Ishikawa (cell line): ENCODE measurements at regions not wholly inside any gene's neighbourhood (a gene's known extent, or its start where the extent isn't known, plus 50 kb on each side); places are given as distances from the start of the nearest gene placed in this dataset.

Experiments used
- CEBPB ChIP-seq: IDR thresholded peaks from 2 replicates; pipeline ENCODE4 v1.6.1; 2012
- CREB1 ChIP-seq: IDR thresholded peaks from 2 replicates; pipeline ENCODE4 v1.6.1; 2012; ENCODE audit warnings: low read depth
- EGR1 ChIP-seq: IDR thresholded peaks from 2 replicates; pipeline ENCODE4 v1.6.1; 2012
- EP300 ChIP-seq: IDR thresholded peaks from 2 replicates; pipeline ENCODE4 v1.6.1; 2012; ENCODE audit warnings: borderline replicate concordance
- FOXM1 ChIP-seq: IDR thresholded peaks from 2 replicates; pipeline ENCODE4 v1.6.1; 2012; ENCODE audit warnings: low read depth, borderline replicate concordance
- MAX ChIP-seq: IDR thresholded peaks from 2 replicates; pipeline ENCODE4 v1.6.1; 2012
- NFIC ChIP-seq: IDR thresholded peaks from 2 replicates; pipeline ENCODE4 v1.6.1; 2012
- RAD21 ChIP-seq: IDR thresholded peaks from 2 replicates; pipeline ENCODE4 v1.6.1; 2012; ENCODE audit warnings: low read depth
- TAF1 ChIP-seq: IDR thresholded peaks from 2 replicates; pipeline ENCODE4 v1.6.1; 2012; ENCODE audit warnings: low read depth, mild to moderate bottlenecking
- TCF12 ChIP-seq: IDR thresholded peaks from 2 replicates; pipeline ENCODE4 v1.6.1; 2012; ENCODE audit warnings: low read depth
- TEAD4 ChIP-seq: IDR thresholded peaks from 2 replicates; pipeline ENCODE4 v1.6.1; 2012
- USF1 ChIP-seq: IDR thresholded peaks from 2 replicates; pipeline ENCODE4 v1.6.1; 2012
- YY1 ChIP-seq: IDR thresholded peaks from 2 replicates; pipeline ENCODE4 v1.6.1; 2012; ENCODE audit warnings: low read depth
- ZBTB7A ChIP-seq: IDR thresholded peaks from 2 replicates; pipeline ENCODE4 v1.6.1; 2012; ENCODE audit warnings: low read depth
- TF ChIP-seq, protein P1 (sequence below): IDR thresholded peaks from 2 replicates; pipeline ENCODE4 v1.6.1; 2012; ENCODE audit warnings: low read depth, mild to moderate bottlenecking

GRCh38 chr2:381941-382727, 94.2 kb upstream of the ALKAL2 start:
- no peak for TF ChIP-seq CREB1
- no peak for TF ChIP-seq EGR1
- TF ChIP-seq, protein P1, sequence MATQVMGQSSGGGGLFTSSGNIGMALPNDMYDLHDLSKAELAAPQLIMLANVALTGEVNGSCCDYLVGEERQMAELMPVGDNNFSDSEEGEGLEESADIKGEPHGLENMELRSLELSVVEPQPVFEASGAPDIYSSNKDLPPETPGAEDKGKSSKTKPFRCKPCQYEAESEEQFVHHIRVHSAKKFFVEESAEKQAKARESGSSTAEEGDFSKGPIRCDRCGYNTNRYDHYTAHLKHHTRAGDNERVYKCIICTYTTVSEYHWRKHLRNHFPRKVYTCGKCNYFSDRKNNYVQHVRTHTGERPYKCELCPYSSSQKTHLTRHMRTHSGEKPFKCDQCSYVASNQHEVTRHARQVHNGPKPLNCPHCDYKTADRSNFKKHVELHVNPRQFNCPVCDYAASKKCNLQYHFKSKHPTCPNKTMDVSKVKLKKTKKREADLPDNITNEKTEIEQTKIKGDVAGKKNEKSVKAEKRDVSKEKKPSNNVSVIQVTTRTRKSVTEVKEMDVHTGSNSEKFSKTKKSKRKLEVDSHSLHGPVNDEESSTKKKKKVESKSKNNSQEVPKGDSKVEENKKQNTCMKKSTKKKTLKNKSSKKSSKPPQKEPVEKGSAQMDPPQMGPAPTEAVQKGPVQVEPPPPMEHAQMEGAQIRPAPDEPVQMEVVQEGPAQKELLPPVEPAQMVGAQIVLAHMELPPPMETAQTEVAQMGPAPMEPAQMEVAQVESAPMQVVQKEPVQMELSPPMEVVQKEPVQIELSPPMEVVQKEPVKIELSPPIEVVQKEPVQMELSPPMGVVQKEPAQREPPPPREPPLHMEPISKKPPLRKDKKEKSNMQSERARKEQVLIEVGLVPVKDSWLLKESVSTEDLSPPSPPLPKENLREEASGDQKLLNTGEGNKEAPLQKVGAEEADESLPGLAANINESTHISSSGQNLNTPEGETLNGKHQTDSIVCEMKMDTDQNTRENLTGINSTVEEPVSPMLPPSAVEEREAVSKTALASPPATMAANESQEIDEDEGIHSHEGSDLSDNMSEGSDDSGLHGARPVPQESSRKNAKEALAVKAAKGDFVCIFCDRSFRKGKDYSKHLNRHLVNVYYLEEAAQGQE: no peak
- no peak for TF ChIP-seq TEAD4
- no peak for TF ChIP-seq YY1
- no peak for TF ChIP-seq RAD21
- no peak for TF ChIP-seq TCF12
- TF ChIP-seq NFIC: no peak
- TF ChIP-seq EP300: no peak
- TF ChIP-seq TAF1: no peak
- TF ChIP-seq FOXM1: no peak
- no peak for TF ChIP-seq USF1

DNA sequence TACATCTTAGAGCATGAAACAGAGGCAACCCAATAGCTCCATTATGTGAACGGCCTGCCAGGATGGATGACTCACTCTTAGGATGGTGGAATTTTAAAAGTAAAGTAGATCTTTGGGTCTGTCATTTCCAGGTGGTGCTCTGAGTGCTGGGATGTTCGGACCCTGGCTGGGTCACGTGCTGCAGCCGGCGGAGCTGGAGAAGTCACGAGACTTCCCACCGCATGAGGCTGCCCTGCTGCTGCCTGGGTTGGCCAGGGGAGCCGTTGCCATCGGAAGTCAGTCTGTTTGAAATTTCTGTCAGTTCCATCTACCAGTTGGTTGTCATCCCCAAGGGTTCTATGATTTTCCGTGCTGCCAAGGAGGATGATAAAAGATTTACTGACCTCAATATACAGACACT, 93.3 kb upstream of the ALKAL2 start:
- TF ChIP-seq YY1 (no peak), CREB1 (no peak), TCF12 (no peak), TAF1 (no peak), EP300 (no peak), FOXM1 (no peak), NFIC (no peak), TEAD4 (no peak), CEBPB (no peak), ZBTB7A (no peak), EGR1 (no peak), RAD21 (no peak), USF1 (no peak), MAX (no peak)
- TF ChIP-seq, protein P1: no peak

- TF ChIP-seq EGR1: no peak
- no peak for TF ChIP-seq CEBPB
- TF ChIP-seq NFIC: no peak
- TF ChIP-seq TEAD4: no peak
- TF ChIP-seq, protein P1: no peak
- TF ChIP-seq RAD21: no peak
- no peak for TF ChIP-seq ZBTB7A
- TF ChIP-seq YY1: no peak
- TF ChIP-seq CREB1: no peak
- TF ChIP-seq MAX: no peak
- no peak for TF ChIP-seq EP300
- TF ChIP-seq TAF1: no peak
- no peak for TF ChIP-seq TCF12
- no peak for TF ChIP-seq FOXM1
These were observed 92.9 kb upstream of the ALKAL2 start for GRCh38 chr2:380772-381171.

DNA sequence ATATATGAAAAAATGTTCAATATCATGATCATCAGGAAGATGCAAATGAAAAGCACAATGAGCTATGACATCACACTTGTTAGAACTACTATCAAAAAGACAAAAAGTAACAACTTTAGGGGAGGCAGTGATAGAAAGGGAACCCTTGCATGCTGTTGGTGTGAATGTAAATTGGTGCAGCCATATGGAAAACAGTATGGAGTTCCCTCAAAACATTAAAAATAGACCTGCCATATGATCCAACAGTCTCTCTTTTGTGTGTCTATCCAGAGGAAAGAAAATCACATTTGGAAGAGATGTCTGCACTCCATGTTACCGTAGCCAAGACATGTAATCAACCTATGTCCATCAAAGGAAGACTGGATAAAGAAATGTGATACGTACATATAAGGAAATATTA, 92.3 kb upstream of the ALKAL2 start:
- TF ChIP-seq NFIC (no peak), RAD21 (no peak), USF1 (no peak), EGR1 (no peak), CREB1 (no peak), TCF12 (no peak), TEAD4 (no peak), ZBTB7A (no peak), CEBPB (no peak), TAF1 (no peak), EP300 (no peak), YY1 (no peak), FOXM1 (no peak), MAX (no peak)
- TF ChIP-seq, protein P1: no peak
